ENCODE measurements at regions not wholly inside any gene's neighbourhood (a gene's known extent, or its start where the extent isn't known, plus 50 kb on each side); places are given as distances from the start of the nearest gene placed in this dataset.

- DNase-seq = no peak
Measured at GRCh38 chr3:182740710-182741109, 52.6 kb upstream of the ATP11B start.

DNA sequence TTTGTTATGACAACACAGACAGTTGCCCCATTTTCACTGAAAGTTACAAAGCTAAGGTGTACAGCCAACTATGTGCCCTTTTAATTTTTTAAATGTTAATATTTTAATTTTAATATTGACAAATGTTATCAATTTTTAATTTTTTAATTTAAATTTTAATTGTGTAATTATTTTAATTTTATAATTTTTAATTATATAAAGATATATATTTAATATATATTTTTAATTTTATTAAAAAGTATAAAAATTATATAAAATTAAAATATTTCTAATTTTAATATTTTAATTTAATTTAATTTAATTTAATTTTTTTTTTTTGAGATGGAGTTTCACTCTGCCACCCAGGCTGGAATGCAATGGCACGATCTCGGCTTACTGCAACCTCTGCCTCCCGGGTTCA, 52.1 kb upstream of the ATP11B start:
- DNase-seq = no peak
